ENCODE measurements at regions not wholly inside any gene's neighbourhood (a gene's known extent, or its start where the extent isn't known, plus 50 kb on each side); places are given as distances from the start of the nearest gene placed in this dataset.

DNA sequence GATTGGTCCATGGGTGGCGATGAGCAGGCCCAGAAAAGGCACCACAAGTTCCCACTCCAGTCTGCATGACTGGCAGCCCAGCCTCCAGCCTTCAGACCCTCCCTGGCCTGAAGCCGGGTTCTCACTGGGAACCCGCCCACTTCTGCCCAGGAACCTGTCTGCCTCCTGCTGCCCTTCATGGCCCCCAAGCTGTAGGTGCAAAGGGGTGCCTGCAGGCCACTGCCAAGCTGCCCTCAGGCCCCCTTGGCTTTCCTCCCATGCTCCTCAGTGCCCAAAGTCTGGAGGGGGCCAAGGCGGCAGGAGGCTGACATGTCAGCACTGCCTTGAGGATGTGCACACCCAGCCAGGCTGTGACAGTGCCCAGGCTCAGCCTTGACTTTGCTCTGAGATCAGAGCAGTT is 488.5 kb upstream of the THBS1 start (continued):
- no peak for TF ChIP-seq SIN3A (conservative IDR thresholded peaks at IDR 0.05 in 1 of 2, IDR thresholded peaks at IDR 0.05 in 1 of 2; ENCODE audit: low read depth in 1 of 2, low read length in 2 of 2)
